ENCODE measurements at regions not wholly inside any gene's neighbourhood (a gene's known extent, or its start where the extent isn't known, plus 50 kb on each side); places are given as distances from the start of the nearest gene placed in this dataset.

DNA sequence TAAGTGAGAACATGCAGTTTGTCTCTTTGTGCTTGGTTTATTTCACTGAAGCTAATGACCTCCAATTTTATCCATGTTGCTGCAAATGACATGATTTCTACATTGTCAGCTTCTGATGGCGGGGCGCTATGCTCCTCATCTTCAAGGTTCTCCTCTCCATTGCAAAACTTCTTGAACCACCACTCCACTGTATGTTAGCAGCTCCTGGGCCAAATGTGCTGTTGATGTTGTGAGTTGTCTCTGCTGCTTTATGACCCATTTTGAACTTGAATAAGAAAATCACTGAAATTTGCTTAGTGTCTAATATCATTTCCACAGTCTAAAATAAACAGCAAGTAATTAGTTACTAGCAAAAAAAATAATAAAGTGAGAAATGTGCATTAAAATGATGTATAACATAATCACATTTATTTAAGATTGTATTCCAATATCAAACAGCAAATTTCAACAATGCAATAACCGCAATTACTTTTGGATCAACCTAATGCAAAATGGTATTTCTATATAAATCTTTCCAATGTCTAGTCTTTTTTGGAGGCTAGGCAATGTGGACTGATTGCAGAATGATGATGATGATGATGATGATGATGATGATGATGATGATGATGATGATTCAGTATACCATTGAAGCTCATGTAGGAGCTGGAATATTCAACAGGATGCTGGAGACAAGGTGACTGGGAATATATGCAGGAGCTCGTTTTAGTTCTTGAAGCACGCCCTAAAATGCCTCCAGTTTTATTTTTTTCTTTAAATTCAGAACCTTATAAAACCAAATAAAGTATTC lies 304.9 kb upstream of the KYNU start:
- no peak overlapping the region for H3K23ac ChIP-seq (ENCODE audit: low read length)
- no peak overlapping the region for H3K4me2 ChIP-seq (ENCODE audit: low read length)
- no peak overlapping the region for H3K18ac ChIP-seq (ENCODE audit: low read length)
- H2AFZ ChIP-seq (ENCODE audit: insufficient read depth, low read length, poor library complexity), result no peak overlapping the region
- no peak overlapping the region for H3K4me3 ChIP-seq (ENCODE audit: low read depth, low read length)
- no peak overlapping the region for H3K9ac ChIP-seq (ENCODE audit: low read length)
- no peaks in the 10 kb centered on the region for H3K4me1 ChIP-seq (ENCODE audit: control insufficient read depth in 1 of 2, insufficient read depth in 2 of 2, low read length in 2 of 2)
- no peak overlapping the region for H3K4ac ChIP-seq (ENCODE audit: low read depth, low read length)
- H2BK12ac ChIP-seq (ENCODE audit: low read length), result no peak overlapping the region
- H3K79me1 ChIP-seq (ENCODE audit: low read length), result no peaks in the 10 kb centered on the region
- H4K91ac ChIP-seq (ENCODE audit: low read depth, low read length), result no peak overlapping the region
- H3K27me3 ChIP-seq (ENCODE audit: insufficient read depth, low read length), result no peaks in the 10 kb centered on the region
- DNase-seq, result no peak
- no peak overlapping the region for H4K12ac ChIP-seq (ENCODE audit: low read depth, low read length)
- H2BK120ac ChIP-seq (ENCODE audit: insufficient read depth, low read length, poor library complexity), result no peak overlapping the region
- H4K8ac ChIP-seq (ENCODE audit: low read depth, low read length), result no peak overlapping the region
- no peak overlapping the region for H2BK5ac ChIP-seq (ENCODE audit: low read depth, low read length, poor library complexity)
- H3K79me2 ChIP-seq (ENCODE audit: control insufficient read depth, insufficient read depth, low read length, poor library complexity), result no peaks in the 10 kb centered on the region
- no CpG with 5 or more reads among the region's 5 CpGs for WGBS (ENCODE audit: extremely low coverage, insufficient coverage, insufficient read length)
- no peak overlapping the region for H3K14ac ChIP-seq (ENCODE audit: low read length)
- H3K36me3 ChIP-seq (ENCODE audit: control insufficient read depth in 1 of 2, insufficient read depth in 2 of 2, low read length in 2 of 2), result no peaks in the 10 kb centered on the region
- no peak overlapping the region for H2AK5ac ChIP-seq (ENCODE audit: low read length)
- no peak overlapping the region for H3K27ac ChIP-seq (ENCODE audit: low read depth, low read length)
- no peaks in the 10 kb centered on the region for H3K9me3 ChIP-seq (ENCODE audit: insufficient read depth, low read depth, low read length)

DNA sequence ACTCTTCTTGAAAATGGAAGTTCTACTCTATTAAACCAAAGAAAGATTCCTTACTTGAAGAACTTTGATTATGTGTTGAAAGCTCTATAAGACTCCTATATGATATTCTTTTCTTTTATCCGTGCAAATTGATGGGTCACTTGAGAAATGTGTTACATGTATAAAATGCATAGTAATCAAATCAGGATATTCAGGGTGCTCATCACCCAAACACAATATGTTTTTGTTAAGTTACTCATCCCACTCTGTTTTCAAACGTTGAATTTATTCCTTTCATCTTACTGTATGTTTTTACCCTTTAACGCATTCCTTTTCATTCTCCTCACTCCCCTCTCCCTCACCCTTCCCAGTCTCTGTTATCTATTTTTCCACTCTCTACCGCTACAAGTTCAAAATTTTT lies 305.5 kb upstream of the KYNU start:
- Histone ChIP-seq H3K27ac (ENCODE audit: low read depth, low read length) (no peak overlapping the region), H3K27me3 (ENCODE audit: insufficient read depth, low read length) (no peaks in the 10 kb centered on the region), H3K4me1 (ENCODE audit: control insufficient read depth in 1 of 2, insufficient read depth in 2 of 2, low read length in 2 of 2) (no peaks in the 10 kb centered on the region), H3K18ac (ENCODE audit: low read length) (no peak overlapping the region), H3K23ac (ENCODE audit: low read length) (no peak overlapping the region), H4K8ac (ENCODE audit: low read depth, low read length) (no peak overlapping the region), H4K91ac (ENCODE audit: low read depth, low read length) (no peak overlapping the region), H2BK120ac (ENCODE audit: insufficient read depth, low read length, poor library complexity) (no peak overlapping the region), H3K79me2 (ENCODE audit: control insufficient read depth, insufficient read depth, low read length, poor library complexity) (no peaks in the 10 kb centered on the region), H3K4me3 (ENCODE audit: low read depth, low read length) (no peak overlapping the region), H3K9me3 (ENCODE audit: insufficient read depth, low read depth, low read length) (no peaks in the 10 kb centered on the region), H3K36me3 (ENCODE audit: control insufficient read depth in 1 of 2, insufficient read depth in 2 of 2, low read length in 2 of 2) (no peaks in the 10 kb centered on the region), H3K14ac (ENCODE audit: low read length) (no peak overlapping the region), H3K79me1 (ENCODE audit: low read length) (no peaks in the 10 kb centered on the region), H4K12ac (ENCODE audit: low read depth, low read length) (no peak overlapping the region), H2BK5ac (ENCODE audit: low read depth, low read length, poor library complexity) (no peak overlapping the region), H2BK12ac (ENCODE audit: low read length) (no peak overlapping the region), H3K4ac (ENCODE audit: low read depth, low read length) (no peak overlapping the region), H2AK5ac (ENCODE audit: low read length) (no peak overlapping the region), H2AFZ (ENCODE audit: insufficient read depth, low read length, poor library complexity) (no peak overlapping the region), H3K4me2 (ENCODE audit: low read length) (no peak overlapping the region), H3K9ac (ENCODE audit: low read length) (no peak overlapping the region)
- WGBS (ENCODE audit: extremely low coverage, insufficient coverage, insufficient read length), result 100% methylated on average over 2 of the region's 4 CpGs
- DNase-seq, result no peak

- H2AK5ac ChIP-seq (ENCODE audit: low read length), result no peak overlapping the region
- no peak overlapping the region for H2BK120ac ChIP-seq (ENCODE audit: insufficient read depth, low read length, poor library complexity)
- H3K9me3 ChIP-seq (ENCODE audit: insufficient read depth, low read depth, low read length), result peaks cover 3% of the 10 kb centered on the region
- no peak overlapping the region for H2BK5ac ChIP-seq (ENCODE audit: low read depth, low read length, poor library complexity)
- no peak overlapping the region for H4K8ac ChIP-seq (ENCODE audit: low read depth, low read length)
- no peaks in the 10 kb centered on the region for H3K4me1 ChIP-seq (ENCODE audit: control insufficient read depth in 1 of 2, insufficient read depth in 2 of 2, low read length in 2 of 2)
- H2AFZ ChIP-seq (ENCODE audit: insufficient read depth, low read length, poor library complexity), result no peak overlapping the region
- no peak overlapping the region for H3K4ac ChIP-seq (ENCODE audit: low read depth, low read length)
- no peaks in the 10 kb centered on the region for H3K79me2 ChIP-seq (ENCODE audit: control insufficient read depth, insufficient read depth, low read length, poor library complexity)
- H3K27ac ChIP-seq (ENCODE audit: low read depth, low read length), result no peak overlapping the region
- no peak overlapping the region for H4K91ac ChIP-seq (ENCODE audit: low read depth, low read length)
- H3K36me3 ChIP-seq (ENCODE audit: control insufficient read depth in 1 of 2, insufficient read depth in 2 of 2, low read length in 2 of 2), result no peaks in the 10 kb centered on the region
- H3K4me2 ChIP-seq (ENCODE audit: low read length), result no peak overlapping the region
- no peak overlapping the region for H3K18ac ChIP-seq (ENCODE audit: low read length)
- no peak overlapping the region for H3K4me3 ChIP-seq (ENCODE audit: low read depth, low read length)
- H3K23ac ChIP-seq (ENCODE audit: low read length), result no peak overlapping the region
- no peaks in the 10 kb centered on the region for H3K27me3 ChIP-seq (ENCODE audit: insufficient read depth, low read length)
- H3K14ac ChIP-seq (ENCODE audit: low read length), result no peak overlapping the region
- no peak overlapping the region for H4K12ac ChIP-seq (ENCODE audit: low read depth, low read length)
- no peak overlapping the region for H2BK12ac ChIP-seq (ENCODE audit: low read length)
- no peak overlapping the region for H3K9ac ChIP-seq (ENCODE audit: low read length)
- no peak for DNase-seq
- no peaks in the 10 kb centered on the region for H3K79me1 ChIP-seq (ENCODE audit: low read length)
- no CpG with 5 or more reads among the region's 8 CpGs for WGBS (ENCODE audit: extremely low coverage, insufficient coverage, insufficient read length)
Observed at GRCh38 chr2:142562900-142563299, 314.6 kb upstream of the KYNU start.

DNA sequence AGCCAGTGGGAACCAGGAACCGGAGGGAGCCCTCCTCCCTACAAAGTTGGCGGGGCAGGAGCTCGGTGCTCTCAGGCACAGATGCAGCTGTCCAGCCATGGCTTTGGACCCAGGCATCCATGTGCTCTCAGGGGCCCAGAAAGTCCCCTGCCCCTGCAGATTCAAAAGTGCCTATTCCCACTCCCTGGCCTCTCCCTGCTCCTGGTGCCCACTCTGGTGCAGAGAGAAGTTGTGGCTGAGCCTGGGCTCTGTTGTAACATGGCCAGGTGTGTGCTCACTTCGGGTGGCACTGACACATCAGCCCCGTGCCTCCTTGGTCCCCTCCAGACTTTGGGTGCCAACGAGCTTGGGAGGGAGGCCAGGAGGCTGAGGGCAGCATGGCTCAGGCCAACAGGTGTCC lies 315.8 kb upstream of the KYNU start:
- Histone ChIP-seq H3K23ac (ENCODE audit: low read length) (no peak overlapping the region), H3K4me1 (ENCODE audit: control insufficient read depth in 1 of 2, insufficient read depth in 2 of 2, low read length in 2 of 2) (no peaks in the 10 kb centered on the region), H2BK120ac (ENCODE audit: insufficient read depth, low read length, poor library complexity) (no peak overlapping the region), H3K4me3 (ENCODE audit: low read depth, low read length) (no peak overlapping the region), H3K18ac (ENCODE audit: low read length) (no peak overlapping the region), H3K36me3 (ENCODE audit: control insufficient read depth in 1 of 2, insufficient read depth in 2 of 2, low read length in 2 of 2) (no peaks in the 10 kb centered on the region), H4K91ac (ENCODE audit: low read depth, low read length) (no peak overlapping the region), H4K12ac (ENCODE audit: low read depth, low read length) (no peak overlapping the region), H2BK12ac (ENCODE audit: low read length) (no peak overlapping the region), H2AFZ (ENCODE audit: insufficient read depth, low read length, poor library complexity) (no peak overlapping the region), H3K14ac (ENCODE audit: low read length) (no peak overlapping the region), H2BK5ac (ENCODE audit: low read depth, low read length, poor library complexity) (no peak overlapping the region), H3K4ac (ENCODE audit: low read depth, low read length) (no peak overlapping the region), H3K27me3 (ENCODE audit: insufficient read depth, low read length) (no peaks in the 10 kb centered on the region), H3K9me3 (ENCODE audit: insufficient read depth, low read depth, low read length) (peaks cover 3% of the 10 kb centered on the region), H3K27ac (ENCODE audit: low read depth, low read length) (no peak overlapping the region), H3K79me1 (ENCODE audit: low read length) (no peaks in the 10 kb centered on the region), H3K79me2 (ENCODE audit: control insufficient read depth, insufficient read depth, low read length, poor library complexity) (no peaks in the 10 kb centered on the region), H4K8ac (ENCODE audit: low read depth, low read length) (no peak overlapping the region), H3K9ac (ENCODE audit: low read length) (no peak overlapping the region), H2AK5ac (ENCODE audit: low read length) (no peak overlapping the region), H3K4me2 (ENCODE audit: low read length) (no peak overlapping the region)
- no peak for DNase-seq
- WGBS (ENCODE audit: extremely low coverage, insufficient coverage, insufficient read length), result no CpG with 5 or more reads among the region's 6 CpGs

All from trophoblast cell (in vitro differentiated cells and primary cell).